B cell (primary cell): ENCODE measurements at regions not wholly inside any gene's neighbourhood (a gene's known extent, or its start where the extent isn't known, plus 50 kb on each side); places are given as distances from the start of the nearest gene placed in this dataset.

Source experiments
- ATAC-seq: fragments of 200-7000 bp; cut with Tn5 transposase; one replicate; pipeline ENCODE4 v1.10.0; 2021; ENCODE audit warnings: low read depth, mild to moderate bottlenecking, moderate number of reproducible peaks, moderate library complexity
- CTCF ChIA-PET: fragments of 350-600 bp; sonication (Branson Sonifier 250); formaldehyde crosslinking; loops from one replicate; lab custom pipeline; 2021; ENCODE audit warnings: antibody characterized with exemption, inconsistent platforms; lab: Charles Lee
- POLR2A ChIA-PET: fragments of 350-600 bp; sonication (Branson Sonifier 250); formaldehyde crosslinking; loops from one replicate; lab custom pipeline; 2021; ENCODE audit warnings: antibody characterized with exemption; lab: Charles Lee
- DNase-seq: peaks from one replicate; pipeline ENCODE4 v3.0.0; 2013
- H2AFZ ChIP-seq: 2 replicates; pipeline ENCODE4 v1.6.1; 2012; ENCODE audit warnings: mild to moderate bottlenecking, low read depth, low read length; ENCODE audit not compliant: insufficient read depth, poor library complexity, severe bottlenecking
- H3K27ac ChIP-seq, 2 donors: 1 replicate in 1 of 2; 2 replicates in 1 of 2; pipeline ENCODE4 v1.5.1; 2012 to 2013; ENCODE audit warnings: low read length in 2 of 2, mild to moderate bottlenecking in 2 of 2, moderate library complexity in 1 of 2
- H3K27me3 ChIP-seq, 4 experiments: fragments of 200-600 bp in 1 of 4; sonication (generic) in 1 of 4; replicated peaks in 1 of 4; 1 replicate in 2 of 4; 2 replicates in 2 of 4; pipeline versions ENCODE4 v1.6.1 to v1.7.0; 2013 to 2016; ENCODE audit warnings: low read length in 3 of 4, mild to moderate bottlenecking in 2 of 4, mixed read lengths in 1 of 4, moderate library complexity in 1 of 4; ENCODE audit not compliant: insufficient read depth in 4 of 4, control insufficient read depth in 3 of 4; ENCODE audit errors: control extremely low read depth in 1 of 4
- H3K36me3 ChIP-seq, 2 experiments: replicated peaks in 1 of 2; 1 replicate in 1 of 2; 2 replicates in 1 of 2; pipeline versions ENCODE4 v1.6.1 to v1.7.1; 2013; ENCODE audit warnings: low read length in 1 of 2; ENCODE audit not compliant: insufficient read depth in 2 of 2, control insufficient read depth in 1 of 2; ENCODE audit errors: control extremely low read depth in 1 of 2, extremely low read depth in 1 of 2
- H3K4me1 ChIP-seq, 2 donors: fragments of 200-600 bp in 1 of 2; sonication (generic) in 1 of 2; 1 replicate in 1 of 2; 2 replicates in 1 of 2; pipeline versions ENCODE4 v1.5.1 to v1.6.1; 2013 to 2017; ENCODE audit warnings: low read length in 2 of 2; ENCODE audit not compliant: control insufficient read depth in 2 of 2, insufficient read depth in 2 of 2
- H3K4me2 ChIP-seq: replicated peaks from 2 replicates; pipeline ENCODE3; 2012; ENCODE audit warnings: mild to moderate bottlenecking, low read depth, low read length; ENCODE audit not compliant: poor library complexity, severe bottlenecking
- H3K4me3 ChIP-seq, 5 experiments: fragments of 200-600 bp in 1 of 5; sonication (generic) in 1 of 5; 1 replicate in 3 of 5; 2 replicates in 2 of 5; pipeline versions ENCODE4 v1.5.1 to v1.7.0; 2011 to 2016; ENCODE audit warnings: low read length in 4 of 5, mild to moderate bottlenecking in 4 of 5, low read depth in 2 of 5, control low read depth in 1 of 5, moderate library complexity in 1 of 5; ENCODE audit not compliant: insufficient read depth in 1 of 5; ENCODE audit errors: control extremely low read depth in 1 of 5, extremely low read depth in 1 of 5
- H3K79me2 ChIP-seq: fragments of 200-600 bp; sonication (generic); one replicate; pipeline ENCODE4 v1.6.0; 2016; ENCODE audit warnings: low read length; ENCODE audit not compliant: control insufficient read depth, insufficient read depth
- H3K9ac ChIP-seq: fragments of 200-600 bp; sonication (generic); 2 replicates; pipeline ENCODE4 v1.6.1; 2017; ENCODE audit warnings: mild to moderate bottlenecking, low read length, moderate library complexity
- H3K9me3 ChIP-seq, 3 donors: one replicate each; pipeline versions ENCODE4 v1.6.1 to v1.7.1; 2013; ENCODE audit warnings: low read length in 2 of 3; ENCODE audit not compliant: control insufficient read depth in 2 of 3, insufficient read depth in 1 of 3; ENCODE audit errors: control extremely low read depth in 1 of 3
- H4K20me1 ChIP-seq: 2 replicates; pipeline ENCODE4 v1.6.0; 2012; ENCODE audit warnings: mild to moderate bottlenecking, low read length; ENCODE audit not compliant: insufficient read depth, control insufficient read depth, poor library complexity, severe bottlenecking
- H3K27ac Mint-ChIP-seq: one replicate; pipeline ENCODE4 v1.8.0; 2021; ENCODE audit warnings: mixed read lengths
- H3K27me3 Mint-ChIP-seq: one replicate; pipeline ENCODE4 v1.8.0; 2021; ENCODE audit warnings: mixed read lengths
- H3K4me1 Mint-ChIP-seq: one replicate; pipeline ENCODE4 v1.8.0; 2021; ENCODE audit warnings: mixed read lengths
- H3K4me3 Mint-ChIP-seq: one replicate; pipeline ENCODE4 v1.8.0; 2021; ENCODE audit warnings: mixed read lengths
- H3K9me3 Mint-ChIP-seq: one replicate; pipeline ENCODE4 v1.8.0; 2022; ENCODE audit warnings: mixed read lengths; ENCODE audit not compliant: insufficient read depth
- EZH2 ChIP-seq: IDR thresholded peaks from 2 replicates; pipeline ENCODE4 v1.6.1; 2012; ENCODE audit warnings: borderline replicate concordance, low read depth, mild to moderate bottlenecking, moderate library complexity, low read length; ENCODE audit not compliant: insufficient read depth, poor library complexity, severe bottlenecking
- WGBS: methylation state at CpG from one replicate; pipeline ENCODE4 v1.1.5; 2013; ENCODE audit warnings: missing lambda C conversion rate; ENCODE audit not compliant: insufficient coverage; 5-methylcytosine and 5-hydroxymethylcytosine counted together
- intact Hi-C: fragments of 100-400 bp; cut with micrococcal nuclease; formaldehyde crosslinking; loops from one replicate; pipeline ENCODE4 v1.10.0; 2022
- TF ChIP-seq, protein P1 (sequence below): fragments of 200-600 bp; IDR thresholded peaks from one replicate; pipeline ENCODE4 v1.8.0; 2022; ENCODE audit warnings: antibody characterized with exemption, mild to moderate bottlenecking

DNA sequence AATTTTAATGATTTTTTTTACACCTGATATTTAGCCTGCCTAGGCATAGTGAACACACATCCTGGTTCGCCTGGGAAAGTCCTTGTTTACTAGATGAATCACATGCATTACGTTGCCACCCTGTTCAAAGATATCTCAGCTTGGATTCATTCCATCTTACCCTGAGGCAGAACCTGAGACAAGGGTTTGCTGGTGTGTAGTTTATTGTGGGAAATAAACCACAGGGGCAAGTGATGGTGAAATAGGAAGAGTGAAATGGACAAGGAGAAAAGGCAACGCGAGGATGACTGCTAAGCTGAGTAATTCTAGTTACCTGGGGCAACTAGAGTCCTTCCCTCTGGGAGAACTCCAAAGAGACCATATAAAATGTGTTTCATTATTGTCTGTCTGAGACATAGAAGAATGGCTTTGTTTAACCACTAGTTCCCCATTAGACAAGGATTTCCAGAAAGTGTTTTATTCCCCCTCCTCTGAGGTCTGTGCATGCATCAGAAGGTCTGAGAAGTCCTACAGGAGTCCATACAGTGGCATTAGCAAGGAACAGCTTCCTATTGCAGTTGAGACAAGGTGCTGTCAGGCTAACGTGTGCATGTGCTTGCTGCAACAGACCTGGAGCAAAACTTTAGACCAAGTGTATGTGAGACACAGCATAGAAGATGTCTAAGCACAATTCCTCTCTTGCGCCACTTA is 797.3 kb upstream of the FRG1 start:
- no peak overlapping the region for H2AFZ ChIP-seq
- no peaks in the 10 kb centered on the region for H3K27me3 Mint-ChIP-seq
- H3K4me1 Mint-ChIP-seq = no peaks in the 10 kb centered on the region
- peaks cover 0 to 7% (median 0%) of the 10 kb centered on the region in 3 donors for H3K9me3 ChIP-seq
- no peak overlapping the region for H3K4me2 ChIP-seq
- DNase-seq (no peak), ATAC-seq (no peak)
- no peak overlapping the region for H3K4me3 ChIP-seq
- WGBS = 71% methylated on average over 1 of the region's 6 CpGs
- H3K4me1 ChIP-seq = no peaks in the 10 kb centered on the region
- H3K4me3 Mint-ChIP-seq = no peak overlapping the region
- H3K9ac ChIP-seq = no peak overlapping the region
- CTCF ChIA-PET = no interaction called here
- no peaks in the 10 kb centered on the region for H3K36me3 ChIP-seq
- H3K27ac ChIP-seq = no peak overlapping the region
- H4K20me1 ChIP-seq = no peaks in the 10 kb centered on the region
- POLR2A ChIA-PET = no interaction called here
- TF ChIP-seq, protein P1, sequence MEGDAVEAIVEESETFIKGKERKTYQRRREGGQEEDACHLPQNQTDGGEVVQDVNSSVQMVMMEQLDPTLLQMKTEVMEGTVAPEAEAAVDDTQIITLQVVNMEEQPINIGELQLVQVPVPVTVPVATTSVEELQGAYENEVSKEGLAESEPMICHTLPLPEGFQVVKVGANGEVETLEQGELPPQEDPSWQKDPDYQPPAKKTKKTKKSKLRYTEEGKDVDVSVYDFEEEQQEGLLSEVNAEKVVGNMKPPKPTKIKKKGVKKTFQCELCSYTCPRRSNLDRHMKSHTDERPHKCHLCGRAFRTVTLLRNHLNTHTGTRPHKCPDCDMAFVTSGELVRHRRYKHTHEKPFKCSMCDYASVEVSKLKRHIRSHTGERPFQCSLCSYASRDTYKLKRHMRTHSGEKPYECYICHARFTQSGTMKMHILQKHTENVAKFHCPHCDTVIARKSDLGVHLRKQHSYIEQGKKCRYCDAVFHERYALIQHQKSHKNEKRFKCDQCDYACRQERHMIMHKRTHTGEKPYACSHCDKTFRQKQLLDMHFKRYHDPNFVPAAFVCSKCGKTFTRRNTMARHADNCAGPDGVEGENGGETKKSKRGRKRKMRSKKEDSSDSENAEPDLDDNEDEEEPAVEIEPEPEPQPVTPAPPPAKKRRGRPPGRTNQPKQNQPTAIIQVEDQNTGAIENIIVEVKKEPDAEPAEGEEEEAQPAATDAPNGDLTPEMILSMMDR = no peak
- TF ChIP-seq EZH2 = no peak
- intact Hi-C loops = no loop called here
- H3K79me2 ChIP-seq = no peaks in the 10 kb centered on the region
- H3K9me3 Mint-ChIP-seq = peaks cover 7% of the 10 kb centered on the region
- no peak overlapping the region for H3K27ac Mint-ChIP-seq
- no peaks in the 10 kb centered on the region for H3K27me3 ChIP-seq

DNA sequence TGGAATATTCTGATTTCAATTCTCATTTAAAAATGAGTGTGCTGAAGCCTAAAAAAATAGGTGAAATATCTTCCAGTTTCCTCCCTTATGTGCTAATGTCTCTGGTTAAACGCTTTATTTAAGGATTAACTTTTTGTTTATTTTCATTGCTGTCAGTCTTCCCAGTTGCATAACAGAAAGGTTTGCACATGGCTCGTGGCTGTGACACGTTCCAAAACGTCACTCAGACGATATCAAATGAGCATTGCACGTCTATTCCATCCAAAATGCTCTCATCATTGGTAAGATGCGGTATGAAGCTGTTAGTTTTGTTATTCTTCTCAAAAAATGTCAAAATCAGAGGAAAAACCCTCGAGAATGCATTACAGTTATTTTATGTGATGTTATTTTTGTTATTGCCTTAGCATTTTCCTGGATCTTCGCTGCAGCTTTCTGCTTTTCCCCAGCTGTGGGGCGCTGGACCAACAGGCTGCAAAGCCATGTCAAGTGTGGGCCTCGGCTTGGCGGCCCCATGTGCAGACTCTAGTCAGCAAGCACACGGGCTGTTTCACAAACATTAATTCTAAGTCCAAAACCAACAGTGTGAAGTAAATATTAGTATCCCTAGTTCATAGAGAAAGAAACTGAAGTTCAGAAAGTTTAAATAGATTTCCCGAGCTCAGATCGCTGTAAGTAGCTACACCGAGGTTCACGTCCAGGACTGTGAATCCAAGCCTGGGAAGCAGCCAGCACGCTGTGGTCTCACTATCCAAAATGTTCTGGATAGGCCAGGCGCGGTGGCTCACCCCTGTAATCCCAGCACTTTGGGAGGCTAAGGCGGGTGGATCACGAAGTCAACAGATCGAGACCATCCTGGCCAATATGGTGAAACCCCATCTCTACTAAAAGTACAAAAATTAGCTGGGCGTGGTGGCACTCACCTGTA is 793.4 kb upstream of the FRG1 start:
- CTCF ChIA-PET = no interaction called here

More for the DNA sequence above, 793.4 kb upstream of the FRG1 start:
- peaks cover 9% of the 10 kb centered on the region for H3K9me3 Mint-ChIP-seq
- Histone ChIP-seq H3K4me2 (no peak overlapping the region), H2AFZ (no peak overlapping the region), H3K27me3 (no peaks in the 10 kb centered on the region), H3K27ac (no peak overlapping the region), H3K4me1 (no peaks in the 10 kb centered on the region), H3K9me3 (peaks cover 0 to 13% (median 0%) of the 10 kb centered on the region in 3 donors), H3K4me3 (no peak overlapping the region), H3K79me2 (no peaks in the 10 kb centered on the region), H3K9ac (no peak overlapping the region), H3K36me3 (no peaks in the 10 kb centered on the region), H4K20me1 (no peaks in the 10 kb centered on the region)
- TF ChIP-seq EZH2 = no peak
- TF ChIP-seq, protein P1 = no peak
- no peak for ATAC-seq
- no peak overlapping the region for H3K4me3 Mint-ChIP-seq
- H3K27ac Mint-ChIP-seq = no peak overlapping the region
- POLR2A ChIA-PET = no interaction called here
- H3K4me1 Mint-ChIP-seq = no peaks in the 10 kb centered on the region
- no peak for DNase-seq
- intact Hi-C loops = no loop called here
- 84% methylated on average over 19 of the region's 24 CpGs for WGBS
- H3K27me3 Mint-ChIP-seq = no peaks in the 10 kb centered on the region
